ENCODE measurements at regions not wholly inside any gene's neighbourhood (a gene's known extent, or its start where the extent isn't known, plus 50 kb on each side); places are given as distances from the start of the nearest gene placed in this dataset.

GRCh38 chr4:52251864-52252263, 200.8 kb downstream of the SPATA18 start:
- no TSS peak for BruUV-seq (replicated peaks)
- in situ Hi-C loops (cut with MboI) (no loop called here), intact Hi-C loops (cut with micrococcal nuclease) (no loop called here)
- no peak overlapping the region for H3K9ac ChIP-seq (ENCODE audit: insufficient read depth in 1 of 2, low read depth in 2 of 2, low read length in 2 of 2)
- no peaks in the 10 kb centered on the region for H3K27me3 ChIP-seq (ENCODE audit: control insufficient read depth in 2 of 2, insufficient read depth in 2 of 2, low read length in 2 of 2)
- H4K20me1 ChIP-seq (replicated peaks; ENCODE audit: control insufficient read depth, insufficient read depth, low read length) = no peaks in the 10 kb centered on the region
- H3K79me2 ChIP-seq (ENCODE audit: control insufficient read depth, insufficient read depth, low read length) = no peaks in the 10 kb centered on the region
- no peaks in the 10 kb centered on the region for H3K4me1 ChIP-seq (replicated peaks in 1 of 2; ENCODE audit: control insufficient read depth in 2 of 2, insufficient read depth in 2 of 2, low read length in 2 of 2)
- TF ChIP-seq NFE2 (IDR thresholded peaks at IDR 0.05; ENCODE audit: low read depth) (no peak), ZNF398 (CRISPR knock-in tag; IDR thresholded peaks at IDR 0.05) (no peak), SNRNP70 (optimal IDR thresholded peaks at IDR 0.05; ENCODE audit: low read depth, low read length) (no peak), ZC3H4 (CRISPR knock-in tag; IDR thresholded peaks at IDR 0.05; ENCODE audit: borderline replicate concordance) (no peak)
- FAIRE-seq (no peak), ATAC-seq (no peak), DNase-seq (ENCODE audit: extremely low read depth in 1 of 4, low spot score in 3 of 4) (no peak)
- H3K27ac ChIP-seq (ENCODE audit: extremely low read depth, low read depth, low read length) = no peak overlapping the region
- no peaks in the 10 kb centered on the region for H3K9me1 ChIP-seq (ENCODE audit: control insufficient read depth, insufficient read depth, low read length)
- WGBS (ENCODE audit: insufficient coverage, low coverage, missing lambda C conversion rate) = 0% methylated on average over 2 of the region's 2 CpGs
- ChIA-PET CTCF (ENCODE audit: low intra/inter-chr PET ratio) (no interaction called here), POLR2A (no interaction called here)
- no peak overlapping the region for H3K4me2 ChIP-seq (ENCODE audit: insufficient read depth, low read length)
- no peak overlapping the region for H2AFZ ChIP-seq (ENCODE audit: low read depth, low read length)
- H3K9me3 ChIP-seq (replicated peaks; ENCODE audit: control insufficient read depth, insufficient read depth, low read depth, low read length) = no peaks in the 10 kb centered on the region
- no peak overlapping the region for H3K4me3 ChIP-seq
- H3K36me3 ChIP-seq (ENCODE audit: control insufficient read depth, insufficient read depth, low read length) = no peaks in the 10 kb centered on the region

DNA sequence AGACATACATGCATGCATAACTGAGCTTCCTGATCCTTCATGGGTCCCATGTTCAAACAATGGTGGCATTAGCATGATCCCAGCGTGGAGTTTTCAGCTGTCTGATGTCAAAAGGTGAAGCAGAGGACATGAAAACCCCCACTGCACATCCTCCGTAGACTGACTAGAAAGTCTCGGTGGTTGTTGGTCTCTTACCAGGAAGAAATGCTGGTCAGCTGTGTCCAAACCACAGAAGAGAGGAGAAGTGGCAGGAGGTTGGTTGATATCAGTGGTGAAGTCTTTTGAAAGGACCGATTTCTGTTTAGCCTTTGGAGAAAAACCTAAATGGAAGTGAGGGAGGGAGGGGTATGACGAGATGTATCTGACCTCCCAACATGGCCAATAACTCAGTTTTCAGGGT, 201.9 kb downstream of the SPATA18 start:
- H3K4me2 ChIP-seq (ENCODE audit: insufficient read depth, low read length) = no peak overlapping the region
- 2% methylated on average over 5 of the region's 5 CpGs for WGBS (ENCODE audit: insufficient coverage, low coverage, missing lambda C conversion rate)
- no peaks in the 10 kb centered on the region for H3K9me3 ChIP-seq (replicated peaks; ENCODE audit: control insufficient read depth, insufficient read depth, low read depth, low read length)
- TF ChIP-seq DPF2 (IDR thresholded peaks at IDR 0.05) (no peak), CHD4 (IDR thresholded peaks at IDR 0.05; ENCODE audit: insufficient read depth, insufficient replicate concordance, low read depth, low read length, poor library complexity, severe bottlenecking) (no peak), HDAC2 (IDR thresholded peaks at IDR 0.05) (no peak), ZNF507 (tag; conservative IDR thresholded peaks at IDR 0.05) (no peak)
- in situ Hi-C loops (cut with MboI) (no loop called here), intact Hi-C loops (cut with micrococcal nuclease) (no loop called here)
- no peak overlapping the region for H3K9ac ChIP-seq (ENCODE audit: insufficient read depth in 1 of 2, low read depth in 2 of 2, low read length in 2 of 2)
- no peak for FAIRE-seq
- no peaks in the 10 kb centered on the region for H3K4me1 ChIP-seq (replicated peaks in 1 of 2; ENCODE audit: control insufficient read depth in 2 of 2, insufficient read depth in 2 of 2, low read length in 2 of 2)
- ATAC-seq = no peak
- POLR2A ChIA-PET = no interaction called here
- H4K20me1 ChIP-seq (replicated peaks; ENCODE audit: control insufficient read depth, insufficient read depth, low read length) = no peaks in the 10 kb centered on the region
- BruUV-seq (replicated peaks) = no TSS peak
- no peaks in the 10 kb centered on the region for H3K79me2 ChIP-seq (ENCODE audit: control insufficient read depth, insufficient read depth, low read length)
- H3K27ac ChIP-seq (ENCODE audit: extremely low read depth, low read depth, low read length) = no peak overlapping the region
- no peak for DNase-seq (ENCODE audit: extremely low read depth in 1 of 4, low spot score in 3 of 4)
- CTCF ChIA-PET (ENCODE audit: low intra/inter-chr PET ratio) = no interaction called here
- H2AFZ ChIP-seq (ENCODE audit: low read depth, low read length) = no peak overlapping the region
- H3K9me1 ChIP-seq (ENCODE audit: control insufficient read depth, insufficient read depth, low read length) = no peaks in the 10 kb centered on the region
- no peak overlapping the region for H3K4me3 ChIP-seq
- H3K36me3 ChIP-seq (ENCODE audit: control insufficient read depth, insufficient read depth, low read length) = no peaks in the 10 kb centered on the region
- H3K27me3 ChIP-seq (ENCODE audit: control insufficient read depth in 2 of 2, insufficient read depth in 2 of 2, low read length in 2 of 2) = no peaks in the 10 kb centered on the region
